Caco-2 (cell line): ENCODE measurements at regions not wholly inside any gene's neighbourhood (a gene's known extent, or its start where the extent isn't known, plus 50 kb on each side); places are given as distances from the start of the nearest gene placed in this dataset.

Experiments
- BruUV-seq: library from RNA; stranded (reverse); fragments of 400-500 nt; replicated peaks from 2 replicates; lab custom pipeline; 2021; lab: Mats Ljungman, UMichigan
- CTCF ChIA-PET: fragments of 300-600 bp; sonication (Branson Sonifier 250); formaldehyde crosslinking; loops from one replicate; lab custom pipeline; 2022; ENCODE audit warnings: antibody characterized with exemption; lab: Charles Lee
- POLR2A ChIA-PET: fragments of 300-600 bp; sonication (Branson Sonifier 250); formaldehyde crosslinking; loops from one replicate; lab custom pipeline; 2022; ENCODE audit warnings: antibody characterized with exemption; lab: Charles Lee
- DNase-seq, 2 experiments: peaks; one replicate each; pipeline versions ENCODE4 v3.0.0 to v3.0.0-alpha.2; 2020 to 2022
- H3K27me3 ChIP-seq: replicated peaks from 2 replicates; pipeline ENCODE4 v1.6.0; 2011; ENCODE audit warnings: low read length; ENCODE audit not compliant: control insufficient read depth, insufficient read depth
- H3K36me3 ChIP-seq: 2 replicates; pipeline ENCODE4 v1.5.1; 2011; ENCODE audit warnings: low read length; ENCODE audit not compliant: control insufficient read depth, insufficient read depth
- H3K4me1 ChIP-seq: fragments of 250-450 bp; sonication (Bioruptor Pico); 2 replicates; pipeline ENCODE4 v1.5.1; 2020; ENCODE audit warnings: mild to moderate bottlenecking
- H3K4me3 ChIP-seq: 2 replicates; pipeline ENCODE4 v1.5.1; 2011; ENCODE audit warnings: low read depth, mild to moderate bottlenecking, control low read depth, low read length
- H3K9me3 ChIP-seq: fragments of 250-450 bp; sonication (Bioruptor Pico); 2 replicates; pipeline ENCODE4 v1.5.1; 2020; ENCODE audit warnings: mild to moderate bottlenecking, moderate library complexity
- H3K27ac Mint-ChIP-seq: one replicate; pipeline ENCODE4 v1.8.0; 2022; ENCODE audit warnings: mixed read lengths; ENCODE audit not compliant: unreplicated experiment
- H3K27me3 Mint-ChIP-seq: one replicate; pipeline ENCODE4 v1.8.0; 2022; ENCODE audit warnings: mixed read lengths; ENCODE audit not compliant: insufficient read depth, unreplicated experiment
- H3K36me3 Mint-ChIP-seq: one replicate; pipeline ENCODE4 v1.8.0; 2022; ENCODE audit warnings: mild to moderate bottlenecking, mixed read lengths; ENCODE audit not compliant: insufficient read depth, unreplicated experiment
- H3K4me1 Mint-ChIP-seq: one replicate; pipeline ENCODE4 v1.8.0; 2022; ENCODE audit warnings: low read depth, mixed read lengths; ENCODE audit not compliant: unreplicated experiment
- H3K4me3 Mint-ChIP-seq: one replicate; pipeline ENCODE4 v1.8.0; 2022; ENCODE audit warnings: mild to moderate bottlenecking, moderate library complexity, mixed read lengths; ENCODE audit not compliant: unreplicated experiment
- H3K9me3 Mint-ChIP-seq: one replicate; pipeline ENCODE4 v1.8.0; 2022; ENCODE audit warnings: mixed read lengths; ENCODE audit not compliant: unreplicated experiment
- CTCF ChIP-seq, 2 experiments: fragments of 200-600 bp in 1 of 2; IDR thresholded peaks; 1 replicate in 1 of 2; 2 replicates in 1 of 2; pipeline versions ENCODE4 v1.5.1 to v1.8.0; 2011 to 2022; ENCODE audit warnings: antibody characterized with exemption in 1 of 2, control low read depth in 1 of 2, inconsistent platforms in 1 of 2, low read depth in 1 of 2, low read length in 1 of 2, mild to moderate bottlenecking in 1 of 2, moderate library complexity in 1 of 2; ENCODE audit not compliant: insufficient read depth in 1 of 2, severe bottlenecking in 1 of 2, unreplicated experiment in 1 of 2
- intact Hi-C: fragments of 100-400 bp; cut with micrococcal nuclease; formaldehyde crosslinking; loops from one replicate; pipeline ENCODE4 v1.10.0; 2022; ENCODE audit not compliant: unreplicated experiment

DNA sequence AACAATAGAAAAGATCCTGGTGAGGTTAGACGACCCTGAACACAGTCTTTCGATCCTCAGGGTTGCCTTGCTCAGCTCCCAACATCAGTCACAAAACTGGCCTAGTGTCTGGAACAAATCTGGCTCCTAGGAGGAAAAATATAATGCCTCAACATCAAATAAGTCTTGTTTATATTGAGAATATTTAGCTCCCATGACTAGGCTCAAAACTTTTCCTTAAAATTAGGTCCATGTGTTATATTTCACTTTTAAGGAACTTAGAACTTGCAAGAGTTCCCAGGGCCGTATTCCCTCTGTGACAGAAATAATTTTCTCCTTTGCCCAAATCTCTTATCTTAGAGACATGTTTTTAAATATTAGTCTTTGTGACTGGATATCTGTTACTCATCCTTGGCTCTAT is 819.7 kb upstream of the ZEB2 start:
- BruUV-seq, result no TSS peak
- Mint-ChIP-seq H3K36me3 (no peaks in the 10 kb centered on the region), H3K4me3 (no peak overlapping the region), H3K27ac (no peak overlapping the region), H3K4me1 (no peaks in the 10 kb centered on the region), H3K27me3 (peaks cover 4% of the 10 kb centered on the region), H3K9me3 (no peaks in the 10 kb centered on the region)
- no peak for DNase-seq
- H3K4me3 ChIP-seq, result no peak overlapping the region
- no peak for TF ChIP-seq CTCF (IDR thresholded peaks at IDR 0.05; ENCODE audit: insufficient read depth in 1 of 2, low read depth in 1 of 2, low read length in 1 of 2, severe bottlenecking in 1 of 2, unreplicated experiment in 1 of 2)
- H3K36me3 ChIP-seq, result no peaks in the 10 kb centered on the region
- H3K27me3 ChIP-seq, result no peaks in the 10 kb centered on the region
- POLR2A ChIA-PET, result no interaction called here
- no peaks in the 10 kb centered on the region for H3K9me3 ChIP-seq
- intact Hi-C loops, result no loop called here
- CTCF ChIA-PET, result no interaction called here
- H3K4me1 ChIP-seq, result no peaks in the 10 kb centered on the region

DNA sequence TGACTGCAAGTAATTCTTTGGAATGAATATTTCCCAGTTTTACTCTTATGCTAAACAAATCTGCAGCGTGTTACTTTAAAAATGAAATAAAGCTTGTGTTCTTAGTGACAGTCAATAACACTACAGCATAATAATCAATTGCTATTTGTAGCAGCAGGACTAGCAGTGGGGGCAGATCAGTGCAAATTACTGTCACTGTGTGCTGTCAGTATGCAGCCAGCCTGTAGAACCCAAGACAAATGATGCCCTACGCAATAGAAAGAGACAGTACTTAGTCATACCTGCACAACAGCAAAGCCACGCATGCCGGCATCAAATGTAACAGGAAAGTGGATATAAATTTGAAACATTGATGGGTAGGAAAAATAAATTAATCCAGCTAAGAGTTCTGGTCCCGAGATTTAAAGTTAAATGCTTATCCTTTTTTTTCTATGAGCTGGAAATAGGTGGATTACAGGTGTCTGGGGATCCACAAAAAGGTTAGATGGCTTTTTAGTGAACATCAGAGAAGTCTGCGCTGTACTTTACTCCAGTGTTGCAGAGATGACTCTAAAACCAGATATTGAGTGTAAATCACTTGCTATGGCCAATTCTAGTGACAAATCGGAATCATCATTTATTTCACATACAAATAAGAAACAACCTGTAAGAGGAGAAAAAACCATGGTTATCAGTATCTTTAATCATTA is 812.4 kb upstream of the ZEB2 start:
- H3K27ac Mint-ChIP-seq, result no peak overlapping the region
- DNase-seq, result no peak
- H3K36me3 ChIP-seq, result no peaks in the 10 kb centered on the region
- H3K4me1 Mint-ChIP-seq, result no peaks in the 10 kb centered on the region
- peaks cover 5% of the 10 kb centered on the region for H3K27me3 Mint-ChIP-seq
- ChIA-PET POLR2A (no interaction called here), CTCF (no interaction called here)
- no peaks in the 10 kb centered on the region for H3K36me3 Mint-ChIP-seq
- no peaks in the 10 kb centered on the region for H3K9me3 ChIP-seq
- intact Hi-C loops, result no loop called here
- H3K4me3 ChIP-seq, result no peak overlapping the region
- no peaks in the 10 kb centered on the region for H3K9me3 Mint-ChIP-seq
- no peaks in the 10 kb centered on the region for H3K4me1 ChIP-seq
- H3K4me3 Mint-ChIP-seq, result no peak overlapping the region
- no peak for TF ChIP-seq CTCF (IDR thresholded peaks at IDR 0.05; ENCODE audit: insufficient read depth in 1 of 2, low read depth in 1 of 2, low read length in 1 of 2, severe bottlenecking in 1 of 2, unreplicated experiment in 1 of 2)
- no peaks in the 10 kb centered on the region for H3K27me3 ChIP-seq
- no TSS peak for BruUV-seq

DNA sequence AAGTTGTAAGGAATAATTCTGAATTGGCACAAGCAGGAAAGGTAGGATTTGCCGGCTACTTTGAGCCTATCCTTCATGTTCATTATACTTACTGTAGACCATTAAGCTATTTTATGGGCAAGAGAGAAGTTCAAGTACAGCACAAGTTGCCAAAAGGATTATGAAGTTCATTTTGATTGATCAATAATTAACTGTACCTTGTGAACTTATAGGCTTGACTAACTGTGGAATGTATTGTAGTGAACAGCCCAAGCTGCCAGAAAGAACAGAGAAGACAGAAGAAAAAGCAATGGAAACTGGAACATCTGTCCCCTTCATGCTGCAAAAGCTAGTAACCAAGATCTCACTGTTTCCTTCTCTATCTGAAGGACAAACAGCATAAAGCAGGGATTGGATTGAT is 810.1 kb upstream of the ZEB2 start:
- Histone ChIP-seq H3K9me3 (no peaks in the 10 kb centered on the region), H3K27me3 (no peaks in the 10 kb centered on the region), H3K36me3 (no peaks in the 10 kb centered on the region), H3K4me3 (no peak overlapping the region), H3K4me1 (no peaks in the 10 kb centered on the region)
- BruUV-seq, result no TSS peak
- Mint-ChIP-seq H3K27me3 (peaks cover 5% of the 10 kb centered on the region), H3K4me3 (no peak overlapping the region), H3K9me3 (no peaks in the 10 kb centered on the region), H3K27ac (no peak overlapping the region), H3K4me1 (no peaks in the 10 kb centered on the region), H3K36me3 (no peaks in the 10 kb centered on the region)
- intact Hi-C loops, result no loop called here
- ChIA-PET POLR2A (no interaction called here), CTCF (no interaction called here)
- no peak for DNase-seq
- no peak for TF ChIP-seq CTCF (IDR thresholded peaks at IDR 0.05; ENCODE audit: insufficient read depth in 1 of 2, low read depth in 1 of 2, low read length in 1 of 2, severe bottlenecking in 1 of 2, unreplicated experiment in 1 of 2)
